Neuronal stem cell (in vitro differentiated cells): ENCODE measurements at regions not wholly inside any gene's neighbourhood (a gene's known extent, or its start where the extent isn't known, plus 50 kb on each side); places are given as distances from the start of the nearest gene placed in this dataset.

Source experiments
- DNase-seq: peaks from one replicate; pipeline ENCODE4 v3.0.0-alpha.2; 2013; ENCODE audit warnings: low spot score
- H2AFZ ChIP-seq: one replicate; pipeline ENCODE4 v1.6.1; 2013; ENCODE audit warnings: mild to moderate bottlenecking, low read length, inconsistent platforms
- H2AK5ac ChIP-seq: 2 replicates; pipeline ENCODE4 v1.6.1; 2013; ENCODE audit warnings: low read depth, mild to moderate bottlenecking, inconsistent platforms, low read length, moderate library complexity, mixed read lengths
- H2BK120ac ChIP-seq: 2 replicates; pipeline ENCODE4 v1.6.1; 2013; ENCODE audit warnings: low read depth, mild to moderate bottlenecking, inconsistent platforms, low read length, moderate library complexity, mixed read lengths
- H2BK12ac ChIP-seq: one replicate; pipeline ENCODE4 v1.6.1; 2013; ENCODE audit warnings: low read length, inconsistent platforms
- H2BK15ac ChIP-seq: 2 replicates; pipeline ENCODE4 v1.6.1; 2013; ENCODE audit warnings: mild to moderate bottlenecking, low read length, inconsistent platforms, mixed read lengths
- H2BK5ac ChIP-seq: one replicate; pipeline ENCODE4 v1.6.1; 2013; ENCODE audit warnings: inconsistent platforms, mild to moderate bottlenecking, low read length, moderate library complexity
- H3K14ac ChIP-seq: one replicate; pipeline ENCODE4 v1.6.1; 2013; ENCODE audit warnings: low read length, inconsistent platforms
- H3K18ac ChIP-seq: 2 replicates; pipeline ENCODE4 v1.6.1; 2013; ENCODE audit warnings: low read length, inconsistent platforms
- H3K23ac ChIP-seq: 2 replicates; pipeline ENCODE4 v1.6.1; 2013; ENCODE audit warnings: low read depth, mild to moderate bottlenecking, mixed read lengths, low read length, inconsistent platforms; ENCODE audit not compliant: poor library complexity
- H3K27ac ChIP-seq: replicated peaks from 3 replicates; pipeline ENCODE4 v1.5.1; 2013; ENCODE audit warnings: low read length, inconsistent platforms
- H3K27me3 ChIP-seq, 3 experiments: 2 replicates each; pipeline ENCODE4 v1.6.1; 2013; ENCODE audit warnings: low read length in 3 of 3, mild to moderate bottlenecking in 2 of 3, inconsistent platforms in 1 of 3, low read depth in 1 of 3, mixed read lengths in 1 of 3, moderate library complexity in 1 of 3; ENCODE audit not compliant: control insufficient read depth in 3 of 3, insufficient read depth in 3 of 3
- H3K36me3 ChIP-seq, 2 donors: replicated peaks in 1 of 2; 2 replicates each; pipeline ENCODE4 v1.6.1; 2013; ENCODE audit warnings: low read length in 2 of 2; ENCODE audit not compliant: control insufficient read depth in 2 of 2, insufficient read depth in 2 of 2
- H3K4ac ChIP-seq: 2 replicates; pipeline ENCODE4 v1.6.1; 2013; ENCODE audit warnings: inconsistent platforms, mild to moderate bottlenecking, low read length, moderate library complexity
- H3K4me1 ChIP-seq, 2 donors: 1 replicate in 1 of 2; 2 replicates in 1 of 2; pipeline ENCODE4 v1.6.1; 2013; ENCODE audit warnings: low read length in 2 of 2, low read depth in 1 of 2; ENCODE audit not compliant: control insufficient read depth in 2 of 2, insufficient read depth in 1 of 2
- H3K4me2 ChIP-seq: one replicate; pipeline ENCODE4 v1.6.1; 2013; ENCODE audit warnings: mild to moderate bottlenecking, low read length, inconsistent platforms; ENCODE audit not compliant: insufficient read depth, poor library complexity, severe bottlenecking
- H3K4me3 ChIP-seq, 2 donors: 2 replicates each; pipeline ENCODE4 v1.5.1; 2013; ENCODE audit warnings: low read length in 2 of 2, mild to moderate bottlenecking in 2 of 2, inconsistent platforms in 1 of 2, moderate library complexity in 1 of 2
- H3K79me1 ChIP-seq: one replicate; pipeline ENCODE4 v1.6.1; 2013; ENCODE audit warnings: low read depth, mild to moderate bottlenecking, inconsistent platforms, low read length, moderate library complexity
- H3K9ac ChIP-seq: one replicate; pipeline ENCODE4 v1.6.1; 2013; ENCODE audit warnings: mild to moderate bottlenecking, low read depth, low read length, inconsistent platforms; ENCODE audit not compliant: poor library complexity
- H3K9me3 ChIP-seq, 2 donors: replicated peaks in 1 of 2; 2 replicates each; pipeline versions ENCODE3 to v1.6.1; 2013; ENCODE audit warnings: low read length in 2 of 2, mild to moderate bottlenecking in 2 of 2, inconsistent platforms in 1 of 2, low read depth in 1 of 2, mixed read lengths in 1 of 2, moderate library complexity in 1 of 2; ENCODE audit not compliant: control insufficient read depth in 2 of 2, insufficient read depth in 1 of 2
- H4K8ac ChIP-seq: one replicate; pipeline ENCODE4 v1.6.1; 2013; ENCODE audit warnings: low read depth, mild to moderate bottlenecking, inconsistent platforms, low read length, moderate library complexity
- H4K91ac ChIP-seq: one replicate; pipeline ENCODE4 v1.6.1; 2013; ENCODE audit warnings: low read length, low read depth, mild to moderate bottlenecking, inconsistent platforms; ENCODE audit not compliant: poor library complexity
- WGBS, 2 donors: extraction: QIAGEN DNeasy Blood & Tissue Kit; methylation state at CpG; one replicate each; pipeline ENCODE4 v1.1.7; 2013; ENCODE audit warnings: missing lambda C conversion rate in 2 of 2, mixed read lengths in 1 of 2; ENCODE audit not compliant: insufficient read length in 2 of 2, insufficient replicate concordance in 1 of 2; ENCODE audit errors: extremely low coverage in 2 of 2; 5-methylcytosine and 5-hydroxymethylcytosine counted together

- H2AFZ ChIP-seq = no peak overlapping the region
- no peak overlapping the region for H2BK120ac ChIP-seq
- H3K27me3 ChIP-seq = no peaks in the 10 kb centered on the region
- H3K9ac ChIP-seq = no peak overlapping the region
- no peak overlapping the region for H3K4me2 ChIP-seq
- H3K36me3 ChIP-seq = no peaks in the 10 kb centered on the region
- no peak overlapping the region for H3K27ac ChIP-seq
- H2BK5ac ChIP-seq = no peak overlapping the region
- H2BK15ac ChIP-seq = no peak overlapping the region
- no peak overlapping the region for H3K4ac ChIP-seq
- H4K8ac ChIP-seq = no peak overlapping the region
- WGBS, 2 donors = no CpG with 5 or more reads among the region's 1 CpG
- H3K79me1 ChIP-seq = no peaks in the 10 kb centered on the region
- no peak overlapping the region for H3K18ac ChIP-seq
- no peaks in the 10 kb centered on the region for H3K9me3 ChIP-seq
- no peak for DNase-seq
- no peak overlapping the region for H2AK5ac ChIP-seq
- H2BK12ac ChIP-seq = no peak overlapping the region
- peaks cover 0 to 2% of the 10 kb centered on the region in 2 donors for H3K4me1 ChIP-seq
- H3K14ac ChIP-seq = no peak overlapping the region
- H3K4me3 ChIP-seq = no peak overlapping the region
- H3K23ac ChIP-seq = no peak overlapping the region
- no peak overlapping the region for H4K91ac ChIP-seq
Measured at GRCh38 chr14:39712293-39712999, 280.2 kb upstream of the FBXO33 start.

GRCh38 chr14:39704594-39704993 lies 272.4 kb upstream of the FBXO33 start:
- no peak overlapping the region for H4K91ac ChIP-seq
- no peak overlapping the region for H2AK5ac ChIP-seq
- H3K36me3 ChIP-seq = no peaks in the 10 kb centered on the region
- H2BK5ac ChIP-seq = no peak overlapping the region
- no peak overlapping the region for H2BK12ac ChIP-seq
- no peak overlapping the region for H2BK120ac ChIP-seq
- no peaks in the 10 kb centered on the region for H3K9me3 ChIP-seq
- DNase-seq = no peak
- H3K4me3 ChIP-seq = no peak overlapping the region
- no peak overlapping the region for H3K4ac ChIP-seq
- no peak overlapping the region for H3K27ac ChIP-seq
- no peak overlapping the region for H3K4me2 ChIP-seq
- no peak overlapping the region for H2BK15ac ChIP-seq
- WGBS, 2 donors = no CpG with 5 or more reads among the region's 2 CpGs
- no peaks in the 10 kb centered on the region for H3K4me1 ChIP-seq
- no peak overlapping the region for H3K14ac ChIP-seq
- H2AFZ ChIP-seq = no peak overlapping the region
- no peak overlapping the region for H3K23ac ChIP-seq
- no peak overlapping the region for H3K18ac ChIP-seq
- no peak overlapping the region for H3K9ac ChIP-seq
- no peaks in the 10 kb centered on the region for H3K79me1 ChIP-seq
- H3K27me3 ChIP-seq = no peaks in the 10 kb centered on the region
- no peak overlapping the region for H4K8ac ChIP-seq

- DNase-seq = no peak
- Histone ChIP-seq H2BK5ac (no peak overlapping the region), H3K27ac (no peak overlapping the region), H3K36me3 (no peaks in the 10 kb centered on the region), H4K91ac (no peak overlapping the region), H2AFZ (no peak overlapping the region), H3K23ac (no peak overlapping the region), H3K14ac (no peak overlapping the region), H3K4me3 (no peak overlapping the region), H2BK15ac (no peak overlapping the region), H3K4ac (no peak overlapping the region), H3K9ac (no peak overlapping the region), H4K8ac (no peak overlapping the region), H2BK120ac (no peak overlapping the region), H3K4me2 (no peak overlapping the region), H3K9me3 (no peaks in the 10 kb centered on the region), H2BK12ac (no peak overlapping the region), H3K79me1 (no peaks in the 10 kb centered on the region), H2AK5ac (no peak overlapping the region), H3K18ac (no peak overlapping the region), H3K27me3 (no peaks in the 10 kb centered on the region), H3K4me1 (no peaks in the 10 kb centered on the region)
- no CpG with 5 or more reads among the region's 2 CpGs for WGBS, 2 donors
Measured at GRCh38 chr14:39694341-39694740, 262.1 kb upstream of the FBXO33 start.

- no CpG with 5 or more reads among the region's 3 CpGs for WGBS, 2 donors
- H3K4me3 ChIP-seq = no peak overlapping the region
- H3K36me3 ChIP-seq = no peaks in the 10 kb centered on the region
- no peaks in the 10 kb centered on the region for H3K79me1 ChIP-seq
- H2BK120ac ChIP-seq = no peak overlapping the region
- no peak overlapping the region for H3K18ac ChIP-seq
- DNase-seq = no peak
- no peak overlapping the region for H3K23ac ChIP-seq
- no peak overlapping the region for H3K14ac ChIP-seq
- no peaks in the 10 kb centered on the region for H3K27me3 ChIP-seq
- no peak overlapping the region for H3K4ac ChIP-seq
- H3K4me1 ChIP-seq = peaks cover 0 to 5% of the 10 kb centered on the region in 2 donors
- H2BK12ac ChIP-seq = no peak overlapping the region
- no peak overlapping the region for H2BK5ac ChIP-seq
- H2AFZ ChIP-seq = no peak overlapping the region
- no peak overlapping the region for H2AK5ac ChIP-seq
- H2BK15ac ChIP-seq = no peak overlapping the region
- H4K91ac ChIP-seq = no peak overlapping the region
- H3K9ac ChIP-seq = no peak overlapping the region
- no peak overlapping the region for H3K27ac ChIP-seq
- H3K4me2 ChIP-seq = no peak overlapping the region
- H3K9me3 ChIP-seq = no peaks in the 10 kb centered on the region
- no peak overlapping the region for H4K8ac ChIP-seq
Measured at GRCh38 chr14:39683691-39684260, 251.5 kb upstream of the FBXO33 start.
